ENCODE measurements at regions not wholly inside any gene's neighbourhood (a gene's known extent, or its start where the extent isn't known, plus 50 kb on each side); places are given as distances from the start of the nearest gene placed in this dataset.

DNA sequence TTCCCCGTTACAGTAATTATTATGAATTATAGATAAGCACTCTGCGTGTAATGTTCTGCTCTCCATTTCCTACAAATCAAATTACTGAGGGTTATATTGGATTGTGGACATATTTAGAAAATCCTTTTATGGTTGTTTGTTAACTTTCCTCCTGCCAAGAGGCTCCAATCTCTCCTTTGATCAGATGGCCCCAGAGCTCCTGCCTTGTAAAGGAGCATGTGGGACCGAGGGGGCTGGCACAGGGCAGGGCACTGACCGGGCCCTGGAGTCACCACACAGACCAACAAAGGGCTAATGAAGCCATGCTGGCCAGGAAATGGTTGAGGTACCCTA, 415.9 kb downstream of the EFNA5 start:
- no peak for DNase-seq

DNA sequence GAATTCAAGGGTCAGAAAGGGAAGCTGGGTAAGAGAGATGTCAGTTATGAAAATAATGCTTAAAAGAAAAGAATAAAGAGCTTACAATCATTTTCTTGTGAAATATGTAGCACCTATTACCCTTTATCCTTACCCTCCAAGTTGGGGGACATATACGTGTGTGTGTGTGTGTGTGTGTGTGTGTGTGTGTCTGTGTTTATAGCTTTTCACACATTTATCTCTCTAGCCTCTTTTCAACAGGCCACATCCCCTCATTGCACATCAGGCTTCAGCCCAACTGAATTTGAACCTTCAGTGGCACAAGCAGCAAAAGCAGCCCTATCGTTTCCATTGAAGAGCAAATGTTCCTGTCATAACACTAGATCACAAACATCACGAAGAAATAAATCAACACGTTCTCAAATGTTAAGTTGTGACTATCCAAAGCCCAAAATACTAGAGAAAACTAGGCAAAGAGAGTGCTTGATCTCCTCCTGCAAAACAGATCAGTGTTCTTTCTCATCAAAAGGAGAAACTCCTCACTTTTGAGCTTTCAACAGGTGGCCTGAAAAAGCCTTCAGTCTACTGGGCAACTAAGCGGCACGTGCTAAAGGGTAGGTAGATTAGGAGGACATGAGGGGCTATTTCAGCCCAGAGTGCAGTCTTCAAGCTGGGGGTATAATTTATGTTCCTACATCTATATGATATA, 416.4 kb downstream of the EFNA5 start:
- DNase-seq, result no peak

DNA sequence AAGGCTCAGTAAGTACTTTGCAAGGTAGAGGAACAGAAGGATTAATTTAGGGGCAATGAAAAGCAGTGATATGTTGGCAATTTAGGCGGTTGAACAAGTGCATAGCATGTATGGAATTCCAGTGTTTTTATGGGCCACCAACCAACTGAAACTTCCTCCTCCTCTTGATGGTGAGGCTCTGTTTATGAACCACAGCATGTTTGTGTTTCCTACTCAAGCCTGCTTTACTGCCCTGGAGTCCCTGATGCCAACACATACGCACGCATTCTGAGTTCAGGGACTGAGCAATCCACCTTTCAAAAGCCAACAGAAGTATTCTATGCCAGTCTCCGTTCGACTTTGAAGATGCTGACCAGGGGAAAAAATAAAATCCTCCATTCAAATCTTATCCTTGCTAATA, 417.5 kb downstream of the EFNA5 start:
- DNase-seq, result no peak

DNA sequence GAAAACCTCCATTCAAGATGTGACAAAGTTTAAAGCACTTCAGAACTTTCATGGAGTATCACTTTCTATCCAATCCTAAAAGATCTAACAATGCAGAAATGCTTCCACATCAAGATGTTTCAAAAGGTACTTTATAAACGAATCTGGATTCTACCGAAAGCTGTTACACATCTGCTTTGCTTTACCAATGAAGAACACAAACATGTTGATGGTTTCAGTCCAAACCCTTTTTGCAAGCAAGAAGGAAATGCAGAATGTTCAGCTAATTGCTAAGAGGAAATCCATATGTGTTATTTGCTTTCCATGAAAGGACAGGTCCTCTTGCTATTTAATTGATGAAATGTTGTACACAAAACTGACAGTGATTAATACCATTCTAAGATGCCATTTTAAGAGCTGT, 419.6 kb downstream of the EFNA5 start:
- no peak for DNase-seq

DNA sequence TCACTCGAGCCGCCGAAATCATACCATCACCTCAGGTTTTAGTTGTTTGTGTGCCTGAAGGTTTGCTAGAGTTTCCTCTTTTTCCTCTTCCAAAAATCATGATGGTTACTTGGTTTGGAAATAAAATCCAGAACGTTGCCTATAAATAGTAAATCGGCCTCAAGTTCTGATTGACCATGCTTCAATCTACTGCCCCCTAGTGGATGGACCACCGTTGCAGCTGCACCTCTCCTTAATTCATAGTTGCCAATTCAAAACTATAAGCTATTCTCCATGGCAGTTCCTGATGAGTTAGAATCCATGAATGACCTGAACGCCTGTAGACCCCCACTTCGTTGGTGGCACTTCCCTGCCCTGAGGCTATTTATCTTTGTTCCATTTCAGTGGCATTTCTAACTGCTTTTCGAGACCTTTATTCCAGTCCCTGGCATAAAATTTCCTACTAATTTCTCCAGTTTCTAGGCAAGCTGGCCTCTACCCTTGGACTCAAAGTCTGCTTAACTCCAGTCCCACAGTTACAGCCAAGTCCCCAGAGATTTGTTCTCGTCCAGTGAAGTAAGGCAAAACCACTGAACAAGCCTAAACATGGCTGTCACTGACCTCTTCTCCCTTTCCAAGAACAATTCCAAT, 422.6 kb downstream of the EFNA5 start:
- no peak for DNase-seq

DNA sequence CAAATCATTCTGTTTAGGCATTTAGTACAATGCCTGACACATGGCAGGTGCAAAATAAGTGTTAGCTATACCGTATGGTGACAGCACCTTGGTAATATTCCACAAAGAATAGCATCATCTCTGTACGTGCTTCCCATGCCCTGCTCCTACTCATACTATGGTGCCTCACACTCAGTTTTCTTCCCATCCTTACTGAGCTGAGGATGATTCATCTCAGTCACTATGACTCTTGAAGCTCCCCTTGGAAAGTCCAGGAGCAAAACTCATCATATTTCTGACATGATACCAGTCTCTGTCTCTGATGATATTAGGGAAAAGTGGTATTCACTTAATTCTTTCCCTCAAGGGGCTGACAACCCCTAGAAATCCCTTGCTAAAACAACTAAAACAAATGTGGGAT, 423.3 kb downstream of the EFNA5 start:
- no peak for DNase-seq

DNA sequence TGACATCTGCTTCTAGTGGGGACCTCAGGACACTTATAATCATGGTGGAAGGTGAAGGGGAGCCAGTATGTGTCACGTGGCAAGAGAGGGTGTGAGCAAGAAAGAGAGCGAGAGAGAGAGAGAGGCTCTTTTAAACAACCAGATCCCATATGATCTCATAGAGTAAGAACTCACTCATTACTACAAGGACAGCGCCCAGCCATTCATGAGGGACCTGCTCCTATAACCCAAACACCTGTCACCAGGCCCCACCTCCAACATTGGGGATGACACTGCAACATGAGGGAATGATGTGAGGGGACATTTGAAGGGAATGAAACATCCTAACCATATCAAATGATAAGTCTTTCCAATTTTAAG, 427.5 kb downstream of the EFNA5 start:
- DNase-seq, result no peak

DNA sequence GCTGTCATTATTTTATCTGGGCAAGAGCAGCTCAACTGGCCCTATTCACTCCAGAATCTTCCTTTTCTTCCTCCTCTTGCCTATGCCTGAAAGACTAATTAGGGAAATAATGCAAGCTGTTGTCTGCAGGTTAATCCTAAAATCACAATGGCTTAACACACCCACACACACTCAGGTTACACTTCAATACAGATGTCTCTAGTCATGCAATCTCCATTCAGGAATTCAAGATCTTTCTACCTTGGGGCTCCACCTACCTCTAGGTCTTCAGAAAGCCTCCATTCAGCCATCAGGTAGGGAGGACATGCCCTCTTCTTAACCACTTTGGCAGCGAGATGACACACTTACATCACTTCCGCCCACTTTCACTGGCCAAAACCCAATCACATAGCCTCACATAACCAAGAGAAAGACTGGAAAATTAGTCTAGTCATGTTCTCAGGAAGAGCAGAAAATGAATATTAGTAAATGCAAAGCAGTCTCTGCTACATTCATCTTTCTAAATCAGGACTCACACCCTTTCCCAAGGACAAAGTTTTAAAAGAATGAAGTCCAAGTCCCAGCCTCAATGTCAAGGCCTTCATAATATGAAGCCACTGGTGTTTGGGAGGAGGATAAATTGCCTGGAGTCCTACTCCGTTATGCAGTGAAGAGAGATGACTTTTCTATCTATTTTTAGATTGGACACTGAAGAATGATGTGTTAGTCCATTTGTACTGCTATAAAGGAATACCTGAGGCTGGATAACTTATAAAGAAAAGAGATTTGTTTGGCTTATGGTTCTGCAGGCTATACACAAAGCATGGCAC, 428.1 kb downstream of the EFNA5 start:
- no peak for DNase-seq

DNA sequence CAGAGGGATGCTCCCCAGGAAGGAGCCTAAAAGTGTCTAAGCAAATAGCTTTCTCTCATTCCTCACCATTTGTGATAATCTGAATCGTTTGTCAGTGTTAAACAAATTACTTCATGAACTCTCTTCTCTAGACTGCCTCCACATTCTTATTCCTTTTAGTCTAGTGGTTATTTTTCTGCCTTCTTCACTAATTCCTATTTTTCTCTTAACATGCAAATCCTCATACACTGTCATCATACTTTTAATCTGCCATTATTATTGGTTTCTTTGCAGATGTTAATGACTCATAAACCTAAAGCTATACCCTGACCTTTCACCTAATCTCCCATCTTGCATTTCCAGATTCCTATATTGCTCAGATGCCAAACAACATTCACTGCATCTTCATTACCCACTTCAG, 428.9 kb downstream of the EFNA5 start:
- DNase-seq, result no peak

DNA sequence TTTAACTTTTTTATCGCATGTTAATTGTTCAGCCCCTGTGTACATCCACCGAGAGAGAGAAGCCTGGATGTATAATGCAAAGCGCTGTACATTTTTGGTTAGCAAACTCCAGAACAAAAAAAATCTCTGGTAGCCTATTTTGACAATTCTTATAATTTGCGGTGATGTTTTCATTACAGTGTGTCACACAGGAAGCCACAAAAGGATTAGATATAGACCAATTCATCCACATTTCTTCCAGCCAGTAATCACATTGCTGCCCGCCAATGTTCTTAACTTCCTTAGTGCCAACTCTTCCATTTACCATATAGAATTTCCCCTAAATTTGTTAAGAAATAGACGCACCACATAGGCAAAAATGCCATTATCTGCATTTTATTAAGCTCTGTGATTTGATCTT, 435.6 kb downstream of the EFNA5 start:
- DNase-seq, result no peak

DNA sequence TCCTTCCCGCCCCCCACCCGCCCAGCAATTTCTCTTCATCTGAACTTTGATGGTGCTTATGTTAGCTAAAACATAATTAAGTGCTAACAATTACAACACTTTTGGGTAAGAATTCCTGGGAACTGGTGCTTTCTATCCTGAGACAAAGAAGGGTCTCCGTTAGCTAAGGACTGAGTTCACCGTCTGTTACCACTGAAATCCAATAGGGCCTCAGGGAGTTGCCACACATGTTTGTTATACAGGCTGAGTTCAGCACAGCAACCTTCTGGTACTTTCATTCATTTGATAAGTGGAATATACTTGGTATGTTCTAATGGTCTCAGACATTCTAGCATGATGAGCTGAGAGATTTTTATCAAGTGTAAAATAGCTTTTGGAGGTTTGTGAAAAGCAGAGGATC, 437.9 kb downstream of the EFNA5 start:
- DNase-seq, result no peak

DNA sequence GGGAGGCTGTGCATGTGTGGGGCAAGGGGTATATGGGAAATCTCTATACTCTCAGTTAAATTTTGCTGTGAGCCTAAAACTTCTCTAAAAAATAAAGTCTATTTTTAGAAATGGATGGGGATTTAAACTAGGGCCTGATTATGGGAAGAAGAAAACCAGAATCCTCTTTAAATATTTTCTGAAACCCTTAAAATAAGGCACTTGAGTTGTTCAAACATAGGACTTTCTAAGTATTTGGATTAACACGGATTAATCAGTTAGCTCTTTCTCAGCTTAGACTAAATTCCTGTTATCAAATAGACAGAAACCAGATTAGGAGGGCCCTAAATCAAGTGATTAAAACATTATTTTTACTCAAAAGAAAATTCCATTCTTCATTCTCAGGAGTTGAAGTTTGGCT, 438.4 kb downstream of the EFNA5 start:
- DNase-seq, result no peak

DNA sequence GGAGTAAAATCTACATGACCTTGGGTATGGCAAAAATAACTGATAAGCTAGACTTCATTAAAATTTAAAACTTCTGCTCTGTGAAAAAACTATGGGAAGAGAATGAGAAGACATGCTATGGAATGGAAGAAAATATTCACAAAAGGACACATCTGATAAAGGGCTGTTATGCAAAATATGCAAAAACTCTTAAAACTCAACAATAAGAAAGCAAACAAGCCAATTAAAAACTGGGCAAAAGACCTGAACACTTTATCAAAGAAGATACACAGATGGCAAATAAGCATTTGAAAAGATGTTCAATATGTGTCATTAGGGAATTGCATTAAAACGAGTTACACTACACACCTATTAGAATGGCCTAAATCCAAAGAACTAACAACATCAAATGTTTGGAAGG, 439.5 kb downstream of the EFNA5 start:
- DNase-seq, result no peak

DNA sequence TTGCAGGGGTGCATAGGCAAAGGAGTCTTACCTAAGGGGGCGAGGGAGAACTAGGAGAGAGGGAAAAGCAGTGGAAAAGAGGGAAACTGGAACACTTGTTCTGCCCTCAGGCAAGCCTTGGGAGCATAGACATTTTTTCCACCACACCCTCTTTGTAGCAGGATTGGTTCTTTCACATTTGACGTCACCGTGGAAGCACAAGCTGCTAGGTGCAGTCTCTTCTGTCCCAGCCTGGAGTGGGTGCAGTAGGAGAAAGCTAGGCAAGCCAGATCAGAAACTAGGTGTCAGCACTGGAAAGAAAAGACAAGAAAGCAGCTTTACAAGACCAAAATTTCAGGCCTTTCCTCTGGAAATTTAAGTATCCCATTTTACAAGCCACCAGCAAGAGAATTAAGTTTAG, 440.4 kb downstream of the EFNA5 start:
- no peak for DNase-seq

DNA sequence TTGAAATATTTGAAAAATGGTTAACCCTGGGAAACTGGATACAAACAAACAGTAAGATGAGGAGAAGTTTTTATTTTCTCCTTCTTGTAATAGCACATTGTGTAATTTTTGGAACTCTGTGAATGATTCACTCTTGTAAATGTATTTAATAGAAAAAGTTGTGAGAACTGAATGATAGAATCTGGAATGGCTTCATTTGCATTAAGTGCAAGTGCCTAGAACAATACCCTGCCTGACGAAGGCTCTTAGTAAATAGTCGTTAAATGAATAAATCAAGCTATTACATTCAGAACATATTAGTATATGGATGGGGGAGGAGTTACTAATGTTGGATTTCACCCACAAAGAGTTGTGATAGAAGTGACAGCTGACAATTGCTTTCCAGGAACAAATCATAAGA, 442.5 kb downstream of the EFNA5 start:
- no peak for DNase-seq

DNA sequence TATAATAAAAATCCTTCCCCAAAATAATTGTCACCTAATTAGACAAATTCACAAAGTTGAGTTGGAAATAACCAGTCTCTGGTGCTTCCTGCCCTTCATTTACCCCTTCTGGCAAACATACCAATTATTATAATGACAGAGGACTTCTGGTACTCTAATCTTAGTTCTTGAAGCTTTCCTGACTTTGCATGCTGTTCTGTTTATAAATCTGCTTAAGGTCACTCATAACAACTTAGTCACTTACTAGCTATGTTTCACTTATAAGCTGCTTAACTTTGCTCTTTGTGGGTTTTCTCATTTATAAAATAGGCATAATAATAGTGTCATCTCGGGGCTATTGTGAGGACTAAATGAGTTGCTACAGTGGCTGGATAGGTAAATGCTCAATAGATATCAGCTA, 446.5 kb downstream of the EFNA5 start:
- no peak for DNase-seq

DNA sequence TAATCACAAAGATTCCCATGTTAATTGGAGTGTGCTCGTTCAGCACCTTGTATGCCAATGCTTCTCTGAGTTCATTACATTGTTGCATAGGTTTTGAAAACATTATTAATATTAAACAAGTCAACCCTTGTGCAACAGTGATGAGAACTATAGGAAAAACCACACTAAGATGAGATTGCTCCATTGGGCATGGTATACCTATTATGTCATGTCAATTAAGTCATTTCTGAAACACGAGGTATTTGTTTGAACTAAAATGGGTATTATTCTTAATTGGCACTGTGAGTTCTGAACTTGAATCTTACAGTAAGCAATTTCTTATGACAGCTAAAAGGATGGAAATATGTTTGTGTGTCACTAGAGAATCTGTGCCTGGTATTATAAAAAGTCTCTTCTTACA, 447.7 kb downstream of the EFNA5 start:
- DNase-seq, result no peak

DNA sequence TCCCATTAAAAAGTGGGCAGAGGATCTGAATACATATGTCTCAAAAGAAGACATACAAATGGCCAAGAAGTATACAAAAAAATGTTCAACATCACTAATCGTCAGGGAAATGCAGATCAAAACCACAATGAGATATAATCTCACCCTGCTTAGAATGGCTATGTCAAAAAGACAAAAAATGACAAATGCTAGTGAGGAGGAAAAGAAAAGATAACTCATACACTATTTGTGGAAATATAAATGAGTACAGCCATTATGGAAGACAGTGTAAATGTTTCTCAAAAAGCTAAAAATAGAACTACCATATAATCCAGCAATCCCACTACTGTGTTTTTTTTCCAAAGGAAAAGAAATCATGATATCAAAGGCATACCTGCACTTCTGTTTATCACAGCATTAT, 450.7 kb downstream of the EFNA5 start:
- no peak for DNase-seq

DNA sequence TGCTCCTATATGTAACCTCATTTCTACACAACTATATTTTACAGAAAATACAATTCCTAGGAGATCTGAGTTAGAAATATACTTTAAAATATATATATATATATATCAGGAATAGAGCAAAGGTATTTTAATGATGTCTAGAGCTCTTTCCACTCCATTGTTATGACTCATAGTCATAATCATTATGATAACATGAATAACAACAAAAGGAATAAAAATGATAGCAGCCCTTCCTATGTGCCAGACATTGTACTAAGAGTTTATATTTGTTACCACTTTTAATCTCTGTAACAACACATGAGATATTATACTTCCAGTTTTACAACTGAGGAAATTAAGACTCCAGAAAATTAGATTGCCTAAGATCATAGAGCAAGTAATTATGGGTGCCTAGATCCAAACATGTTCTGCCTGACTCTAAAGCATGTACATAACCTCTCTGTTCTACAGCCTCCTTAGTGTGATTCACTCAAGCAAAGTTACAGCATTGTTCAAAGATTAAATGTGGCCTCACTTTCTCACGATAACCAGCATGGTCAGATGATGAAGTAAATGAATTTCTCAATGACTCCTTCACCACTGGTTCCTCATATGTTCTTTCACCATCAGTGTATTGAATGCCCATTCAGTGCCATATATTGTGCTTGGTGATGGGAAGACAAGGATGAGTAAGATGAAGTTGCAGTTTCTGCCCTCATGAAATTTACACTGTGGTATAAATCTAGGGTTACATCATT, 452.1 kb downstream of the EFNA5 start:
- DNase-seq, result no peak

DNA sequence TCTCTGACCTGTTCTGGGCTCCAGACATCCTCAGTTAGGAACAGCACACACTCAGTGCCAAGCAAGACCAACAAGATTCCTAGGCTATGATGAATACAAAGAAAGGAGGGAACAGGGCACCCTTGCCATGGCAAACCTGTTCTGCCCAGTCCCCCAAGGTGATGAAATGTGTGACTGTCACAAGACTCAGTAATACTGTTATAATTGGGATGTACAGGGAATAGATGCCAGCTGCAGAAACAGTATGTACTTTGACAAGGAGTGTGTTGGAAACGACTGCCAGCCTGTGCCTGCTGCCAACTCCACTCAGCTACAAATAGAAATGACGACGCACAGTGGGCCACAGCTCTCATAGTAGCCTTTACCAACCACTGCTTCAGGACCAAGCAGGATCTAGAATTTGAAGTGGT, 453.0 kb downstream of the EFNA5 start:
- DNase-seq, result no peak

DNA sequence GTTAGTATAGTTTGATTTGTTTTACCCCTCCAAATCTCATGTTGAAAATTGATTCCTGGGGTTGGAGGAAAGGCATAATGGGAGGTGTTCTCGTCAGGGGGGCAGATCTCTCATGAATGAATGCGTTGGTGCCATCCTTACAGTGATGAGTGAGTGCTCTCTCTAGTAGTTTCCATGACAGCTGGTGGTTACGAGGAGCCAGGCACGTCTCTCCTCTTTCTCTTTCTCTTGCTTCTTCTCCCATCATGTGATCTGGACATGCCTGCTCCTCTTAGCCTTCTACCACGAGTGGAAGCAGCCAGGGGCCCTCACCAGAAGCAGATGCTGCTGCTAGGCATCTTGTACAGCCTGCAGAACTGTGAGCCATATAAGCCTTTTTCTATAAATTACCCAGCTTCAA, 454.1 kb downstream of the EFNA5 start:
- DNase-seq, result no peak

DNA sequence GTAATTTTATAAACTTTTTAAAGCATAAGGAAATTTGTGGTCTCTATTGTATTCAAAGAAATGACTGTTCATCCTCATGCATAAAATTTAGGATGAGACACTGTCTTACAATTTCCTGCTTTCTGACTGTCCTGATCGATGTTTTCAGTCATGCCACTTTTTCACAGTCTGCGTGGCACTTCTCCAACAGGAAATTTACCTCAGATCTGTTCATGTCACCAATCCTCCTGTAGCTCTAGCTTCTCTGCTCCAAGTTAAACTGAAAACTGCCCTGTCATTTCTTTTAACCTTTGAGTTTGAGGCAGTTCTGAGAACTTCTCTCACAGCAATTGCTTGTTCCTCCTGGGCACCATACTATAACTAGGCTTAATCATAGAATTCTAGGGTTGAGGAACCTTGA, 455.1 kb downstream of the EFNA5 start:
- no peak for DNase-seq

DNA sequence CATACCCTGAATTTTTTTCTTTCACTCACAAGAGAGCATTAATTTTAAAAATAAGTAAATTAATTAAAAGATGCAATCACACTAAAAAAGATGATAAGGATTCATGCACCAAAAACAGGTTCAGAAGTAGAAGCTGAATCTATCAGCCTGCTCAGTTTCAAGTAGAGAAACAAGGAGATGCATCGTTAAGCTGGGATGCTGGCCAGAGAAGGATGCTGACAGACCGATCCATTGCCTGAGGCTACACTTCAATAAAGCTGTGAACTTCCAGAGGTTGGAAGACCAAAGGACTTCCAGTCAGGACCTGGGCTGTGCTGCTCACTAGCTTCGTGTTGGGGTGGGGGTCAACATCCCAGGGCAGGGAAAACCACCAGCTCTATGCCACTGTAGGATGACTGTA, 457.7 kb downstream of the EFNA5 start:
- no peak for DNase-seq

DNA sequence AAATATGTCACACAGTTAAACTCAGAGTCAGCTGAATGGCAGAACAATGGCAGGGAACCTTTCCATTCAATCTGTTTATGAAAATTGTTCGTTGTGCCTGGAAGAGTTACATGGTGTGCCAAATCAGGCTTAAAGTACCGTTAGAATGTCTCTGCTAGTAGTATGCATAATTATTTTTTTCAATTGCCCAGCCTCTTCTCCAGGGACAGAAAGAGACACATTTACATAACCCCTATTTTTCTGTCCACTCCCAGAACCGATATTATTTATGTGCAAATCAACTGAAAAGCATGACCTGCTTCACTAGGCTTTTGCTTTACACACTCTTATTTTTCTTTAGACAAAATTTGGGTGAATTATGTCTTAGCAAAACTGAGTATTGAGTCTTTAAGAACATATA, 459.1 kb downstream of the EFNA5 start:
- no peak for DNase-seq
